ENCODE measurements at regions not wholly inside any gene's neighbourhood (a gene's known extent, or its start where the extent isn't known, plus 50 kb on each side); places are given as distances from the start of the nearest gene placed in this dataset.

- Histone ChIP-seq H2AFZ (ENCODE audit: low read depth, low read length) (no peak overlapping the region), H3K4me3 (ENCODE audit: low read length) (no peak overlapping the region), H3K4me2 (ENCODE audit: low read length) (no peak overlapping the region), H3K36me3 (ENCODE audit: insufficient read depth, low read length) (no peaks in the 10 kb centered on the region), H3K9me2 (ENCODE audit: insufficient read depth, low read length) (no peaks in the 10 kb centered on the region), H3K9ac (ENCODE audit: low read length) (no peak overlapping the region), H3F3A (ENCODE audit: insufficient read depth, low read length, poor library complexity, severe bottlenecking) (no peaks in the 10 kb centered on the region), H3K79me2 (replicated peaks; ENCODE audit: insufficient read depth, low read length) (no peaks in the 10 kb centered on the region), H4K20me1 (ENCODE audit: insufficient read depth) (no peaks in the 10 kb centered on the region), H3K27ac (ENCODE audit: low read length) (no peak overlapping the region), H3K27me3 (ENCODE audit: insufficient read depth, low read depth, low read length) (no peaks in the 10 kb centered on the region), H3K9me3 (ENCODE audit: low read length) (no peaks in the 10 kb centered on the region)
- TF ChIP-seq EZH2 (IDR thresholded peaks at IDR 0.05; ENCODE audit: borderline replicate concordance, insufficient read depth, low read length, poor library complexity, severe bottlenecking), result no peak
- no peak for TF ChIP-seq TAF1 (IDR thresholded peaks at IDR 0.05; ENCODE audit: low read depth)
- TF ChIP-seq CTCF (IDR thresholded peaks at IDR 0.05; ENCODE audit: poor library complexity, severe bottlenecking), result no peak
- no peak for TF ChIP-seq SMC3 (conservative IDR thresholded peaks at IDR 0.05; ENCODE audit: poor library complexity)
- TF ChIP-seq REST (IDR thresholded peaks at IDR 0.05; ENCODE audit: borderline replicate concordance), result no peak
- no peak for TF ChIP-seq EP300 (conservative IDR thresholded peaks at IDR 0.05; ENCODE audit: poor library complexity, severe bottlenecking)
- TF ChIP-seq RAD21 (conservative IDR thresholded peaks at IDR 0.05), result no peak
- no peak for TF ChIP-seq POLR2AphosphoS5 (IDR thresholded peaks at IDR 0.05)
- TF ChIP-seq MXI1 (conservative IDR thresholded peaks at IDR 0.05; ENCODE audit: poor library complexity, severe bottlenecking), result no peak
These were observed 546.5 kb downstream of the EDEM1 start for GRCh38 chr3:5733995-5734394.

GRCh38 chr3:5735896-5736295, 548.4 kb downstream of the EDEM1 start:
- Histone ChIP-seq H3K9me2 (ENCODE audit: insufficient read depth, low read length) (no peaks in the 10 kb centered on the region), H3K9me3 (ENCODE audit: low read length) (no peaks in the 10 kb centered on the region)
- TF ChIP-seq POLR2AphosphoS5 (IDR thresholded peaks at IDR 0.05), result no peak
- TF ChIP-seq MXI1 (conservative IDR thresholded peaks at IDR 0.05; ENCODE audit: poor library complexity, severe bottlenecking), result no peak

More at GRCh38 chr3:5735896-5736295, 548.4 kb downstream of the EDEM1 start:
- no peak overlapping the region for H2AFZ ChIP-seq (ENCODE audit: low read depth, low read length)
- no peaks in the 10 kb centered on the region for H4K20me1 ChIP-seq (ENCODE audit: insufficient read depth)
- H3K27ac ChIP-seq (ENCODE audit: low read length), result no peak overlapping the region
- H3K36me3 ChIP-seq (ENCODE audit: insufficient read depth, low read length), result no peaks in the 10 kb centered on the region
- H3F3A ChIP-seq (ENCODE audit: insufficient read depth, low read length, poor library complexity, severe bottlenecking), result no peaks in the 10 kb centered on the region
- no peak overlapping the region for H3K4me2 ChIP-seq (ENCODE audit: low read length)
- H3K27me3 ChIP-seq (ENCODE audit: insufficient read depth, low read depth, low read length), result no peaks in the 10 kb centered on the region
- no peak overlapping the region for H3K4me3 ChIP-seq (ENCODE audit: low read length)
- no peak overlapping the region for H3K9ac ChIP-seq (ENCODE audit: low read length)
- no peaks in the 10 kb centered on the region for H3K79me2 ChIP-seq (replicated peaks; ENCODE audit: insufficient read depth, low read length)
